HG03025 (cell line): ENCODE measurements at regions not wholly inside any gene's neighbourhood (a gene's known extent, or its start where the extent isn't known, plus 50 kb on each side); places are given as distances from the start of the nearest gene placed in this dataset.

Experiments
- ATAC-seq: cut with Tn5 transposase; IDR thresholded peaks from one replicate; pipeline ENCODE4 v1.9.1; 2021; ENCODE audit warnings: mild to moderate bottlenecking, moderate library complexity; ENCODE audit not compliant: unreplicated experiment, low FRiP score

- no peak for ATAC-seq
These were observed 200.3 kb upstream of the TENM3 start for GRCh38 chr4:182042945-182043344.

- ATAC-seq: no peak
These were observed 194.3 kb upstream of the TENM3 start for GRCh38 chr4:182048871-182049270.

- ATAC-seq: no peak
These were observed 186.3 kb upstream of the TENM3 start for GRCh38 chr4:182056866-182057265.

- ATAC-seq: no peak
These were observed 180.7 kb upstream of the TENM3 start for GRCh38 chr4:182062458-182062857.

GRCh38 chr4:182062936-182063335, 180.3 kb upstream of the TENM3 start:
- ATAC-seq: no peak

GRCh38 chr4:182063651-182064050, 179.6 kb upstream of the TENM3 start:
- ATAC-seq: no peak

- no peak for ATAC-seq
These were observed 177.9 kb upstream of the TENM3 start for GRCh38 chr4:182065255-182065654.

GRCh38 chr4:182066037-182066436, 177.2 kb upstream of the TENM3 start:
- no peak for ATAC-seq

- ATAC-seq: no peak
These were observed 175.4 kb upstream of the TENM3 start for GRCh38 chr4:182067828-182068227.

- no peak for ATAC-seq
These were observed 174.3 kb upstream of the TENM3 start for GRCh38 chr4:182068920-182069319.

GRCh38 chr4:182073278-182073677, 169.9 kb upstream of the TENM3 start:
- no peak for ATAC-seq

GRCh38 chr4:182074139-182074538, 169.1 kb upstream of the TENM3 start:
- no peak for ATAC-seq

- ATAC-seq: no peak
These were observed 168.4 kb upstream of the TENM3 start for GRCh38 chr4:182074810-182075209.

GRCh38 chr4:182082910-182083309, 160.3 kb upstream of the TENM3 start:
- no peak for ATAC-seq

GRCh38 chr4:182083671-182084410, 159.4 kb upstream of the TENM3 start:
- ATAC-seq: no peak

GRCh38 chr4:182085051-182085480, 158.1 kb upstream of the TENM3 start:
- no peak for ATAC-seq

- no peak for ATAC-seq
These were observed 153.9 kb upstream of the TENM3 start for GRCh38 chr4:182089326-182089725.

GRCh38 chr4:182090186-182090585, 153.0 kb upstream of the TENM3 start:
- no peak for ATAC-seq

- no peak for ATAC-seq
These were observed 152.1 kb upstream of the TENM3 start for GRCh38 chr4:182091128-182091527.

- no peak for ATAC-seq
These were observed 149.8 kb upstream of the TENM3 start for GRCh38 chr4:182093431-182093831.

- ATAC-seq: no peak
These were observed 149.3 kb upstream of the TENM3 start for GRCh38 chr4:182093935-182094334.

GRCh38 chr4:182101618-182102017, 141.6 kb upstream of the TENM3 start:
- no peak for ATAC-seq

- ATAC-seq: no peak
These were observed 140.6 kb upstream of the TENM3 start for GRCh38 chr4:182102576-182102975.
